SK-N-MC (cell line): ENCODE measurements at regions not wholly inside any gene's neighbourhood (a gene's known extent, or its start where the extent isn't known, plus 50 kb on each side); places are given as distances from the start of the nearest gene placed in this dataset.

Experiments
- DNase-seq: peaks from one replicate; pipeline ENCODE4 v3.0.0-alpha.2; 2011; ENCODE audit warnings: low read depth, low spot score
- H3K27ac ChIP-seq: fragments of 200-600 bp; sonication (generic); 2 replicates; pipeline ENCODE4 v1.5.1; 2016; ENCODE audit warnings: mixed run types
- H3K36me3 ChIP-seq: fragments of 200-600 bp; sonication (generic); 2 replicates; pipeline ENCODE4 v1.6.1; 2017; ENCODE audit warnings: antibody characterized with exemption, low read length, mixed read lengths; ENCODE audit not compliant: insufficient read depth
- H3K4me3 ChIP-seq: fragments of 200-600 bp; sonication (generic); 2 replicates; pipeline ENCODE4 v1.5.1; 2016
- H3K9ac ChIP-seq: fragments of 200-600 bp; sonication (generic); 2 replicates; pipeline ENCODE4 v1.8.0; 2017; ENCODE audit warnings: mixed run types, mixed read lengths; ENCODE audit not compliant: insufficient read length
- H3K9me3 ChIP-seq: fragments of 200-600 bp; sonication (generic); 2 replicates; pipeline ENCODE4 v1.6.1; 2017; ENCODE audit warnings: low read depth, mild to moderate bottlenecking, antibody characterized with exemption, low read length, moderate library complexity, mixed read lengths
- EZH2 ChIP-seq: fragments of 200-600 bp; sonication (generic); IDR thresholded peaks from one replicate; pipeline ENCODE4 v1.6.1; 2017; ENCODE audit warnings: antibody characterized with exemption
- FOXP2 ChIP-seq: optimal IDR thresholded peaks from 2 replicates; pipeline ENCODE3; 2011; ENCODE audit warnings: mild to moderate bottlenecking, moderate library complexity; ENCODE audit not compliant: insufficient read depth; ENCODE audit errors: extremely low read length, control extremely low read depth
- POLR2AphosphoS5 ChIP-seq: IDR thresholded peaks from 2 replicates; pipeline ENCODE4 v1.6.1; 2012; ENCODE audit warnings: mild to moderate bottlenecking, low read depth, low read length, borderline replicate concordance

DNA sequence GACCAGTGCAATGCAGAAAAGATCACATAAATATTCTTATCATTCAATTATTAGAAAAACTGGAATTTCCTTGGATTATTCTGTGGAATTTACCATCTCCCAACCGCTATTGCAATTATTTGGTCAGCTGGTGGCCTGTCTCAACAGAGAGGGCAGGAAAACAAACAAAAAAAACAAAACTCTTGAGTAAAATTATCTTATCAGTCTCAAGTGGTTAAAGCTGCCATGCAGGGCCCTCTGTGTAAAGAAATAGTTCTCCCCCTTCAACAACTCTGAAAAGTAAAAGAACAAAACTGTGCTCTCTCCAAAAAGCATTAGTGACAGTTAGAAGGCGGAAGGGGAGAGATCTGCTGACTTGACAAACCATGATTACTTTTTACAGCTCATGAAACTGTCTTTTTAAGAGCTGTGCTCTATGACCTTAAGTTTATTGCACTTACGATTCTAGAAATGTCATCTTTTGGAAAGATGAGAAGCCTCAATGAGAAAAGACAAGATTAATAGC lies 152.3 kb downstream of the DLEU7 start:
- Histone ChIP-seq H3K9me3 (no peaks in the 10 kb centered on the region), H3K9ac (peak overlapping the region; percentile 2), H3K27ac (peak overlapping the region; percentile 73; the same call in 1 of the 2 replicates), H3K4me3 (peak overlapping the region; percentile 25; the same call in 1 of the 2 replicates), H3K36me3 (no peaks in the 10 kb centered on the region)
- DNase-seq, result peak; percentile 14
- TF ChIP-seq EZH2 (no peak), FOXP2 (no peak), POLR2AphosphoS5 (no peak)

DNA sequence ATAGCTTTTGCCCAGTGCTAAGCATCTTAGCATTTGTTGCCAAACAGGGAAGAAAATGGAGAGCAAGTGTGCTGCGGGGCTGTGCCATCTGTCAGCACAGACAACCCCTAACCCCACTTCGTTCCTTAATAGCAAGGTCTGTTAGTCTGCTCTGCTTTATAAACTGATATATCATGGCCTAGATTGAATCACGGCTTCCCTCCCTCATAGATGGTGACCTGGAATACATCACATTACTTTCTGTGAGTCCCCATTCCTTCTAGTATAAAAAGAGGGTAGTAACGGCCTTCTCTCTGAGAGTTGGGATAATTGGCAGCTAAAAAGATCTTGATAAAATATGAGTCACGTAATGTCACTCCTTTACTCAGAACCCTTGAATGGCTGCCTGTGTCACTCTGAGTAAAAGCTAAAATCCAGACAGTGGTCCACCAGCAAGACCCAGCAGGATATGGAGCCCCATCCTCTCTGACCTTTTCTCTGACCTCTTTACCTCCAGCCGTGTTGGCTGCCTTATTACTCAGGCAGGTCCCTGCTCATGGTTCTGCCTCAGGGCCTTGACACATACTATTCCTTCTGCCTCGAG lies 151.7 kb downstream of the DLEU7 start:
- no peak overlapping the region for H3K4me3 ChIP-seq
- H3K36me3 ChIP-seq, result no peaks in the 10 kb centered on the region
- TF ChIP-seq EZH2, result no peak
- no peak for TF ChIP-seq POLR2AphosphoS5
- TF ChIP-seq FOXP2, result no peak
- H3K9ac ChIP-seq, result no peak overlapping the region
- no peak for DNase-seq
- peak overlapping the region; percentile 73; the same call in 1 of the 2 replicates for H3K27ac ChIP-seq
- no peaks in the 10 kb centered on the region for H3K9me3 ChIP-seq

DNA sequence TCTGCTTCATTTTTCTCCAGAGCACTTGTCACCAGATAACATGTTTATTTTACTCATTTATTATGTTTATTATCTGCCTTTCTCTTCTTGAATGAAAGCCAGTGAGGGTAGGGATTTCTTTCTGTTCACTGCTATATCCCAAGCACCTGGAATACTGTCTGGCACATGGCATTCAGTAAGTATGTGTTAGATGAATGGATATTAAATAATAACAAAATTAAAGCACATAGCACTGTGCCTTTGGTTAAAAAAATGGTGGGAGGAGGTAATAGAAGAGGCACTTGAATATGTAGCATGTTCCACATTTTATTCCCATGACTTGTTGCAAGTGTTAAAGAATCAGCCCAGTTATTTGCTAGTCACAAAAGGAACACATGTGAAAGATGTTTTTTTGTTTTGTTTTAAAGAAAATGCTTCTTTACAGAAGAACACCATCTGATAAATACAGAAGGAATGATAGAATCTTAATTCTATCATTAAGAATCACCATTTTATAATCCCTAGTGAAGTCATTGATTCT lies 151.0 kb downstream of the DLEU7 start:
- H3K36me3 ChIP-seq, result no peaks in the 10 kb centered on the region
- H3K9ac ChIP-seq, result no peak overlapping the region
- H3K9me3 ChIP-seq, result no peaks in the 10 kb centered on the region
- TF ChIP-seq POLR2AphosphoS5 (no peak), EZH2 (no peak), FOXP2 (no peak)
- DNase-seq, result no peak
- no peak overlapping the region for H3K4me3 ChIP-seq
- no peak overlapping the region for H3K27ac ChIP-seq

DNA sequence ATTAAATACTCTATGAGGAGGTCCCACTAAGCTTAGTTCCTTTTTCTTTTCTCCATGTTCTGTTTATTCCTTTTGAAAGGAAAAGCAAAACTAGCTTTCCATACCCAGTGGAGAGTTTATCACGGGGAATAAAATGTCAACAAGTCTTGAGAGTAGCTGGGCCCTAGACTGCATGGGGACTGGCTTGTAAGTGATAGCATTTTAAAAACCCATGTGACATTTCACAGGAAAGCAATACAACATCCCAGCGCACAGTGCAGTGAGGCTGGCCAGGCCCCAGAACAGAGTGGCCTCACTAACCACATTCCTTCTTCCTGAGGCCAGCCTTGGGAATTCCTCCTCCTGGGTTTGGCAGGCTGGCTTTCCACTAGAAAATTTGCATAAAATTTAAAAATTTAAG lies 149.8 kb downstream of the DLEU7 start:
- no peak overlapping the region for H3K4me3 ChIP-seq
- DNase-seq, result no peak
- no peaks in the 10 kb centered on the region for H3K36me3 ChIP-seq
- H3K27ac ChIP-seq, result no peak overlapping the region
- H3K9ac ChIP-seq, result no peak overlapping the region
- no peaks in the 10 kb centered on the region for H3K9me3 ChIP-seq
- no peak for TF ChIP-seq POLR2AphosphoS5
- TF ChIP-seq EZH2, result no peak
- no peak for TF ChIP-seq FOXP2

DNA sequence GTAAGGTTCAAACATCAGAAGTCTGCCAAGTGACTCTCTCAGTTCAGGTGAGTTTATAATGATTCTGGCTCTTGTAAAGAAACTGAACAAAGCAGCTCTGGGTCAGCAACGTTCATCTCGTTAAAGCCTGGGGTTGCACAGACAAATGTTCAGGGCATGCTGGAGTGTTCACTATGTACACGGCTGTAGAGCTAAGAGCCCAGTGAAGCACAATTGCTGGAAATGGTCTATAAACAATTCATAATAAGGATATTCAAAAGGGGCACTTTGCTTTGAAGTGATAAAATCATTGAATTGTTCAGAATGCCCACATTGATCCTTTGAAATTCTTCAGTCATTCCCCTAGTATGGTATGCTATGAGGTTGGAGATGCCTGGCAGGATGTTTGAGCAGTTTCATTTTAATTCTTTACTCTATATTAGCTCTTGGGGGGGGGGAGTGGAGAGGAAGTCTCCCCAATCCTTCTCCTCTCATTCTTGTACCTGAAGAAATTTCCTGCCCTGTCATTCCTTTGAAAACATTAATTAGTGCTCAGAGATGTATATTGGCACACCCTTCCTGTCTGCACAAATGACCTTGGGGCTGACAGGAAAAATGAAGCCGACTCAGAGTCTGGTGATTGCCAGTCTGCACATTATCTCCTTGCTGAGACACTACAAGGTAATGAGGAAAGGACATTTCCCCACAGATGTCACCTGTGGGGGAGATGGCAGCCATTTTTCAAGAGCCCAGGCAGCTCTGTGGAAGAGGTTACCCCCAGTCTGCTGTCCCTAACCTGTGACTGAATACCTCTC lies 145.5 kb downstream of the DLEU7 start:
- H3K9me3 ChIP-seq, result no peaks in the 10 kb centered on the region
- H3K9ac ChIP-seq, result no peak overlapping the region
- no peak for DNase-seq

DNA sequence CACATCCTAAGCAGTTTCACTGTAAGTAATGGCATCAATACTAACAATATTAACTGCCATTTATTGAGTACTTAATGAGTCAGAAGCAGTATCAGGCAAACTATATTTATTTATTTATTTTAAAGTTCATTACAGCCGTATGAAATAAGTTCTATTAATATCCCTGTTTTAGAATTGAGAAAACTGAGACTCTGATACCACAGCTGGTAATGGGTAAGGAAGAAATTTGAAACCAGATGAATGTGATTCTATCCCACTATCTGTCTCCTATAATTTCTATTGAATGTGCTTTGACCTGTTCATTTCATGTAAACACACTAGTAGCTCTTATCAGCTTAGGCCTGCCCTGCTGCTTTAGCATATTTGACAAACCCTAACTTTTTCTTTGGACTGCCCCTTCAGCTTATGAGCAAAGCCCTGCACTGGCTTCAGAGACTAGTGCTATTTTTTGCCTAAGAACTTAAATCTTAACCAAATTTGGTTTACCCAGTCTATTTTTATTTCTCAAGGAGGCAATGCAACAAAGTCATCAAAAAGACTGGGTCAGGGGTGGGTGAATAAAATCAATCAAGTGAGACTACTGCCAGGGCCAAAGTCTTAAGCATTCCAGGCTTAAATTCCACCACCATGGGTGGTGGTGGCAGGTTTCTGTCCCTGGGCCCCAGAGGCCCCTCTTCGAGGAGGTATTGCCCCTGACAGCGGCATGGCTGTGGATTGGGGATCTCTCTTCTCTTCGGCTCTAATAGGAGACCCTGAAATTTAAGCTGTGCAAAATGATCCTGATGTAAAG lies 143.4 kb downstream of the DLEU7 start:
- Histone ChIP-seq H3K9ac (no peak overlapping the region), H3K27ac (no peak overlapping the region), H3K36me3 (no peaks in the 10 kb centered on the region), H3K9me3 (no peaks in the 10 kb centered on the region), H3K4me3 (no peak overlapping the region)
- TF ChIP-seq POLR2AphosphoS5, result no peak
- no peak for TF ChIP-seq FOXP2
- TF ChIP-seq EZH2, result no peak
- no peak for DNase-seq

More for the DNA sequence above, 145.5 kb downstream of the DLEU7 start:
- no peak overlapping the region for H3K4me3 ChIP-seq
- H3K36me3 ChIP-seq, result no peaks in the 10 kb centered on the region
- TF ChIP-seq EZH2, result no peak
- TF ChIP-seq FOXP2, result no peak
- TF ChIP-seq POLR2AphosphoS5, result no peak
- no peak overlapping the region for H3K27ac ChIP-seq

DNA sequence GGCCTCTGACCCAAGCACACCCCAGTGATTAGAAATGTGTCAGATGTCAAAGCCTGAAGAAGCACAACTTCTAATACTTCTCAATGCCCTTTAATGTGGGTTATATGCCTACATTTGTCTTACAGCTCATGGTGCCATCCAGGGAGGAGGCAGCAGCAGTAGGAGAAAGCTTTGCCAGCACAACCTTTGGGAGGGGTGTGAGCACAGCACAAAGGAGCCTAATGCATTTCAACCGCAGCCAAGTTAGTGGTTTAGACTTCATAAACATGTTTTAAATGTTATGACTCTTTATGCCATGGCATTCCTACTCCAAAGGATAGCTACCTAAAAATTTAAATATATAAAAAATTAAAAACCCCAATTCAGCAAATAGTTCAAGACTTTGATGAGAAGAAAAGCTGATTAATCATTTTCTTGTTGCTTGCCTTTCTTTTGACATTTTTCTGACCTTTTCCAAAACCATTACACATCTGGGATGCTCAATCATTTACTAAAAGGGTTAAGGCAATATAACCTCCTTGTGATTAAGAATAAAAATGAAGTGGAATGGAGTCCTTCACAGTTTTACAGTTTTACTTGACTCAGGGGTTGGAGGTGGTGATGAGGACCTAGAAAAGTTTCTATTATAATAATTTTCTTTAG lies 142.7 kb downstream of the DLEU7 start:
- Histone ChIP-seq H3K4me3 (no peak overlapping the region), H3K27ac (no peak overlapping the region), H3K36me3 (no peaks in the 10 kb centered on the region), H3K9me3 (no peaks in the 10 kb centered on the region), H3K9ac (no peak overlapping the region)
- TF ChIP-seq FOXP2 (no peak), POLR2AphosphoS5 (no peak), EZH2 (no peak)
- no peak for DNase-seq

DNA sequence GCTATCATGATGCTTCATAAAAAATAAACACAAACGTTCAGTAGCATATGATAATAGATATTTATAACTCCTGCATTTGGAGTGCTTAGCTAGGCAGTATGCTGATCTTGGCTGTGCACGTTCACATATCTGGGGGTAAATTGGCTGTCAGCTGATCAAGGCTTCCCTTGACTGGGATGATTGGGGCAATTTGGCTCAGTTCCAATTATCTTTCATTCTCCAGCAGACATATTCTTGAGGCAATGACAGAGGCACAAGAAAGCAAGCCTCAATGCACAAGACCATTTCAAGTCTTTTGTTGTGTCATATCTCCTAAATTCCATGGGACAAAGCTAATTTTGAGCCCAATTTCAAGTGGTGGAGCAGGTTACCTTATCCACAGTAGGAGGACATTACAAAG lies 142.0 kb downstream of the DLEU7 start:
- DNase-seq, result no peak
- H3K9ac ChIP-seq, result no peak overlapping the region
- no peaks in the 10 kb centered on the region for H3K36me3 ChIP-seq
- H3K9me3 ChIP-seq, result no peaks in the 10 kb centered on the region
- no peak overlapping the region for H3K4me3 ChIP-seq
- TF ChIP-seq POLR2AphosphoS5 (no peak), FOXP2 (no peak), EZH2 (no peak)
- no peak overlapping the region for H3K27ac ChIP-seq
